H9 (cell line): ENCODE measurements at regions not wholly inside any gene's neighbourhood (a gene's known extent, or its start where the extent isn't known, plus 50 kb on each side); places are given as distances from the start of the nearest gene placed in this dataset.

ENCODE experiments used
- DNase-seq: peaks from one replicate; pipeline ENCODE4 v3.0.0-alpha.2; 2017
- H2AFZ ChIP-seq: one replicate; pipeline ENCODE4 v1.6.1; 2013; ENCODE audit warnings: mild to moderate bottlenecking, low read length, control low read depth, moderate library complexity
- H2AK5ac ChIP-seq: 2 replicates; pipeline ENCODE4 v1.6.1; 2013; ENCODE audit warnings: low read length, control low read depth, mixed read lengths; ENCODE audit not compliant: insufficient read length
- H2BK120ac ChIP-seq: one replicate; pipeline ENCODE4 v1.6.1; 2013; ENCODE audit warnings: low read depth, mild to moderate bottlenecking, low read length, control low read depth, inconsistent platforms; ENCODE audit not compliant: poor library complexity, severe bottlenecking
- H2BK12ac ChIP-seq: 2 replicates; pipeline ENCODE4 v1.6.1; 2013; ENCODE audit warnings: low read length, control low read depth, mixed read lengths, low read depth; ENCODE audit not compliant: insufficient read length
- H2BK15ac ChIP-seq: 2 replicates; pipeline ENCODE4 v1.6.1; 2013; ENCODE audit warnings: low read depth, low read length, control low read depth
- H2BK20ac ChIP-seq: one replicate; pipeline ENCODE4 v1.6.1; 2013; ENCODE audit warnings: low read depth, mild to moderate bottlenecking, low read length, control low read depth, inconsistent platforms; ENCODE audit not compliant: poor library complexity, severe bottlenecking
- H2BK5ac ChIP-seq: 2 replicates; pipeline ENCODE4 v1.6.1; 2013; ENCODE audit warnings: low read length, control low read depth, mixed read lengths; ENCODE audit not compliant: insufficient read length
- H3K14ac ChIP-seq: 2 replicates; pipeline ENCODE4 v1.6.1; 2013; ENCODE audit warnings: low read length, control low read depth; ENCODE audit not compliant: insufficient read depth
- H3K18ac ChIP-seq: 2 replicates; pipeline ENCODE4 v1.6.1; 2013; ENCODE audit warnings: low read depth, mild to moderate bottlenecking, mixed read lengths, low read length, control low read depth; ENCODE audit not compliant: insufficient read length
- H3K23ac ChIP-seq: 2 replicates; pipeline ENCODE4 v1.6.1; 2013; ENCODE audit warnings: low read length, control low read depth, mixed read lengths, low read depth; ENCODE audit not compliant: insufficient read length
- H3K23me2 ChIP-seq: 2 replicates; pipeline ENCODE4 v1.6.1; 2013; ENCODE audit warnings: low read depth, mild to moderate bottlenecking, mixed read lengths, low read length, control low read depth; ENCODE audit not compliant: insufficient read length, poor library complexity, severe bottlenecking
- H3K27ac ChIP-seq: 2 replicates; pipeline ENCODE4 v1.5.1; 2013; ENCODE audit warnings: low read length, control low read depth, mixed read lengths, low read depth; ENCODE audit not compliant: insufficient read length
- H3K27me3 ChIP-seq: 2 replicates; pipeline ENCODE4 v1.6.1; 2013; ENCODE audit warnings: low read length, control low read depth, inconsistent platforms; ENCODE audit not compliant: insufficient read depth
- H3K4ac ChIP-seq: 2 replicates; pipeline ENCODE4 v1.6.1; 2013; ENCODE audit warnings: low read depth, mild to moderate bottlenecking, control low read depth, inconsistent platforms, low read length, moderate library complexity
- H3K4me1 ChIP-seq: 2 replicates; pipeline ENCODE4 v1.6.1; 2013; ENCODE audit warnings: low read length, control low read depth, inconsistent platforms; ENCODE audit not compliant: insufficient read depth
- H3K4me2 ChIP-seq: 2 replicates; pipeline ENCODE4 v1.6.1; 2013; ENCODE audit warnings: low read length, control low read depth, mixed read lengths; ENCODE audit not compliant: insufficient read length, insufficient read depth
- H3K56ac ChIP-seq: 2 replicates; pipeline ENCODE4 v1.6.1; 2013; ENCODE audit warnings: low read depth, mild to moderate bottlenecking, mixed read lengths, low read length, control low read depth; ENCODE audit not compliant: insufficient read length
- H3K79me1 ChIP-seq: 2 replicates; pipeline ENCODE4 v1.6.1; 2013; ENCODE audit warnings: low read depth, mild to moderate bottlenecking, moderate library complexity, low read length, control low read depth, inconsistent platforms; ENCODE audit not compliant: insufficient read depth, poor library complexity, severe bottlenecking
- H3K79me2 ChIP-seq: 2 replicates; pipeline ENCODE4 v1.6.1; 2013; ENCODE audit warnings: low read length, control low read depth, inconsistent platforms; ENCODE audit not compliant: insufficient read depth
- H3K9ac ChIP-seq: 2 replicates; pipeline ENCODE4 v1.6.1; 2013; ENCODE audit warnings: low read length, control low read depth, mixed read lengths; ENCODE audit not compliant: insufficient read length; ENCODE audit errors: extremely low read depth
- H3K9me3 ChIP-seq: one replicate; pipeline ENCODE4 v1.6.1; 2013; ENCODE audit warnings: low read depth, low read length, inconsistent platforms; ENCODE audit not compliant: control insufficient read depth
- H3T11ph ChIP-seq: one replicate; pipeline ENCODE4 v1.6.1; 2013; ENCODE audit warnings: mild to moderate bottlenecking, low read length, control low read depth, inconsistent platforms
- H4K20me1 ChIP-seq: one replicate; pipeline ENCODE4 v1.6.1; 2013; ENCODE audit not compliant: control insufficient read depth, insufficient read length, insufficient read depth
- H4K5ac ChIP-seq: 2 replicates; pipeline ENCODE4 v1.6.1; 2013; ENCODE audit warnings: low read depth, mild to moderate bottlenecking, mixed read lengths, low read length, control low read depth; ENCODE audit not compliant: insufficient read length
- H4K8ac ChIP-seq: replicated peaks from 2 replicates; pipeline ENCODE4 v1.6.1; 2013; ENCODE audit warnings: low read length, control low read depth, mixed read lengths, low read depth; ENCODE audit not compliant: insufficient read length
- H4K91ac ChIP-seq: 2 replicates; pipeline ENCODE4 v1.6.1; 2013; ENCODE audit warnings: low read depth, mild to moderate bottlenecking, moderate library complexity, mixed read lengths, low read length, control low read depth; ENCODE audit not compliant: insufficient read length
- H3K27ac Mint-ChIP-seq, 3 experiments: 2 replicates in 2 of 3; 3 replicates in 1 of 3; pipeline ENCODE4 v1.8.0; 2020 to 2021; ENCODE audit warnings: mixed read lengths in 3 of 3, mild to moderate bottlenecking in 1 of 3, moderate library complexity in 1 of 3
- H3K27me3 Mint-ChIP-seq: 2 replicates; pipeline ENCODE4 v1.8.0; 2021; ENCODE audit warnings: low read depth, mild to moderate bottlenecking, moderate library complexity, mixed read lengths
- H3K36me3 Mint-ChIP-seq, 3 experiments: 2 replicates in 2 of 3; 3 replicates in 1 of 3; pipeline ENCODE4 v1.8.0; 2020 to 2021; ENCODE audit warnings: low read depth in 3 of 3, mixed read lengths in 3 of 3; ENCODE audit not compliant: insufficient read depth in 1 of 3
- H3K4me1 Mint-ChIP-seq, 2 experiments: 2 replicates each; pipeline ENCODE4 v1.8.0; 2020; ENCODE audit warnings: mixed read lengths in 2 of 2
- H3K4me3 Mint-ChIP-seq, 2 experiments: 2 replicates in 1 of 2; 3 replicates in 1 of 2; pipeline ENCODE4 v1.8.0; 2020 to 2021; ENCODE audit warnings: mild to moderate bottlenecking in 2 of 2, mixed read lengths in 2 of 2, moderate library complexity in 1 of 2
- H3K9me3 Mint-ChIP-seq, 2 experiments: 2 replicates in 1 of 2; 3 replicates in 1 of 2; pipeline ENCODE4 v1.8.0; 2020; ENCODE audit warnings: mild to moderate bottlenecking in 2 of 2, mixed read lengths in 2 of 2, moderate library complexity in 1 of 2
- CTCF ChIP-seq: fragments of 200-600 bp; sonication (generic); conservative IDR thresholded peaks from 3 replicates; pipeline ENCODE4 v1.8.0; 2021; ENCODE audit warnings: antibody characterized with exemption, mild to moderate bottlenecking
- WGBS: extraction: QIAGEN DNeasy Blood & Tissue Kit; methylation state at CpG from one replicate; pipeline ENCODE4 v1.1.7; 2013; ENCODE audit warnings: missing lambda C conversion rate, low lambda C conversion rate, mixed read lengths; ENCODE audit not compliant: insufficient read length; ENCODE audit errors: extremely low coverage; 5-methylcytosine and 5-hydroxymethylcytosine counted together

GRCh38 chr12:45667761-45668160, 61.7 kb upstream of the ARID2 start:
- H3K4me3 Mint-ChIP-seq, result no peak overlapping the region
- H3K36me3 Mint-ChIP-seq, result no peaks in the 10 kb centered on the region; a peak in 1 of 7 replicates
- H2BK5ac ChIP-seq, result no peak overlapping the region
- H3K27ac Mint-ChIP-seq, result no peak overlapping the region
- no peaks in the 10 kb centered on the region for H3K79me1 ChIP-seq
- no peaks in the 10 kb centered on the region for H4K20me1 ChIP-seq
- no peak overlapping the region for H2AFZ ChIP-seq
- H3K23ac ChIP-seq, result no peak overlapping the region
- H2AK5ac ChIP-seq, result no peak overlapping the region
- no peak overlapping the region for H3K14ac ChIP-seq
- no peak overlapping the region for H3K9ac ChIP-seq
- no peak overlapping the region for H2BK20ac ChIP-seq
- no peak overlapping the region for H3K4me2 ChIP-seq
- no peak for TF ChIP-seq CTCF
- H3K4ac ChIP-seq, result no peak overlapping the region
- H3K27me3 ChIP-seq, result no peaks in the 10 kb centered on the region
- no peak overlapping the region for H4K8ac ChIP-seq
- H3K79me2 ChIP-seq, result no peaks in the 10 kb centered on the region
- no peak overlapping the region for H3K18ac ChIP-seq
- no peaks in the 10 kb centered on the region for H3K9me3 ChIP-seq
- no peak overlapping the region for H4K91ac ChIP-seq
- H3K9me3 Mint-ChIP-seq, result no peaks in the 10 kb centered on the region
- no peaks in the 10 kb centered on the region for H3K4me1 ChIP-seq
- H3K56ac ChIP-seq, result no peak overlapping the region
- no peak overlapping the region for H2BK120ac ChIP-seq
- H3T11ph ChIP-seq, result no peak overlapping the region
- no peak overlapping the region for H2BK12ac ChIP-seq
- no peaks in the 10 kb centered on the region; the same call in 1 of the 2 replicates for H3K27me3 Mint-ChIP-seq
- peaks cover 9 to 12% of the 10 kb centered on the region in 2 experiments for H3K4me1 Mint-ChIP-seq
- H3K27ac ChIP-seq, result no peak overlapping the region
- H4K5ac ChIP-seq, result no peak overlapping the region
- H3K23me2 ChIP-seq, result no peaks in the 10 kb centered on the region
- no CpG with 5 or more reads among the region's 2 CpGs for WGBS
- no peak for DNase-seq
- H2BK15ac ChIP-seq, result no peak overlapping the region
